Caco-2 (cell line): ENCODE measurements at regions not wholly inside any gene's neighbourhood (a gene's known extent, or its start where the extent isn't known, plus 50 kb on each side); places are given as distances from the start of the nearest gene placed in this dataset.

Source experiments
- BruUV-seq: library from RNA; stranded (reverse); fragments of 400-500 nt; replicated peaks from 2 replicates; lab custom pipeline; 2021; lab: Mats Ljungman, UMichigan
- CTCF ChIA-PET: fragments of 300-600 bp; sonication (Branson Sonifier 250); formaldehyde crosslinking; loops from one replicate; lab custom pipeline; 2022; ENCODE audit warnings: antibody characterized with exemption; lab: Charles Lee
- POLR2A ChIA-PET: fragments of 300-600 bp; sonication (Branson Sonifier 250); formaldehyde crosslinking; loops from one replicate; lab custom pipeline; 2022; ENCODE audit warnings: antibody characterized with exemption; lab: Charles Lee
- DNase-seq, 2 experiments: peaks; one replicate each; pipeline versions ENCODE4 v3.0.0 to v3.0.0-alpha.2; 2020 to 2022
- H3K27me3 ChIP-seq: replicated peaks from 2 replicates; pipeline ENCODE4 v1.6.0; 2011; ENCODE audit warnings: low read length; ENCODE audit not compliant: control insufficient read depth, insufficient read depth
- H3K36me3 ChIP-seq: 2 replicates; pipeline ENCODE4 v1.5.1; 2011; ENCODE audit warnings: low read length; ENCODE audit not compliant: control insufficient read depth, insufficient read depth
- H3K4me1 ChIP-seq: fragments of 250-450 bp; sonication (Bioruptor Pico); 2 replicates; pipeline ENCODE4 v1.5.1; 2020; ENCODE audit warnings: mild to moderate bottlenecking
- H3K4me3 ChIP-seq: 2 replicates; pipeline ENCODE4 v1.5.1; 2011; ENCODE audit warnings: low read depth, mild to moderate bottlenecking, control low read depth, low read length
- H3K9me3 ChIP-seq: fragments of 250-450 bp; sonication (Bioruptor Pico); 2 replicates; pipeline ENCODE4 v1.5.1; 2020; ENCODE audit warnings: mild to moderate bottlenecking, moderate library complexity
- H3K27ac Mint-ChIP-seq: one replicate; pipeline ENCODE4 v1.8.0; 2022; ENCODE audit warnings: mixed read lengths; ENCODE audit not compliant: unreplicated experiment
- H3K27me3 Mint-ChIP-seq: one replicate; pipeline ENCODE4 v1.8.0; 2022; ENCODE audit warnings: mixed read lengths; ENCODE audit not compliant: insufficient read depth, unreplicated experiment
- H3K36me3 Mint-ChIP-seq: one replicate; pipeline ENCODE4 v1.8.0; 2022; ENCODE audit warnings: mild to moderate bottlenecking, mixed read lengths; ENCODE audit not compliant: insufficient read depth, unreplicated experiment
- H3K4me1 Mint-ChIP-seq: one replicate; pipeline ENCODE4 v1.8.0; 2022; ENCODE audit warnings: low read depth, mixed read lengths; ENCODE audit not compliant: unreplicated experiment
- H3K4me3 Mint-ChIP-seq: one replicate; pipeline ENCODE4 v1.8.0; 2022; ENCODE audit warnings: mild to moderate bottlenecking, moderate library complexity, mixed read lengths; ENCODE audit not compliant: unreplicated experiment
- H3K9me3 Mint-ChIP-seq: one replicate; pipeline ENCODE4 v1.8.0; 2022; ENCODE audit warnings: mixed read lengths; ENCODE audit not compliant: unreplicated experiment
- intact Hi-C: fragments of 100-400 bp; cut with micrococcal nuclease; formaldehyde crosslinking; loops from one replicate; pipeline ENCODE4 v1.10.0; 2022; ENCODE audit not compliant: unreplicated experiment
- TF ChIP-seq, protein P1 (sequence below), 2 experiments: fragments of 200-600 bp in 1 of 2; IDR thresholded peaks; 1 replicate in 1 of 2; 2 replicates in 1 of 2; pipeline versions ENCODE4 v1.5.1 to v1.8.0; 2011 to 2022; ENCODE audit warnings: antibody characterized with exemption in 1 of 2, control low read depth in 1 of 2, inconsistent platforms in 1 of 2, low read depth in 1 of 2, low read length in 1 of 2, mild to moderate bottlenecking in 1 of 2, moderate library complexity in 1 of 2; ENCODE audit not compliant: insufficient read depth in 1 of 2, severe bottlenecking in 1 of 2, unreplicated experiment in 1 of 2

DNA sequence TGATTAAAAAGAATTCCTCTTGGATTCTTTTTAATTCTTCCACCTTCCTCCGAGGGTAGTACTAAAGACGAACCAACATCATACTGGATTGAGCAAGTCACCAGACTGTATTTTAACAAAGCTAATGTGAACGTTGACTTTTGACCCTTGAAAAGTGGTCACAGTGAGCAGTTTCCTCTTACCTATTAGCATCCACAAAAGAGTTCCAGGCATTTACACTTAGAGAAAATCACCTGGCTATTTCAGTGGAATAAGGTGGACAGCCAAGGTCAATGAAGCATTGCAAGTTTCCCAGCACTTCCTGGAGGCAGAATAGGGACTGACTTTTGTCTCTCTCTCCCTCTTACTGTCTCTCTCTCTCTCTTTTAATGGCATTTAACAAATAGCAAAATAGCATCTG is 145.1 kb upstream of the DAB2 start:
- H3K4me1 Mint-ChIP-seq = no peaks in the 10 kb centered on the region
- no peaks in the 10 kb centered on the region for H3K9me3 ChIP-seq
- TF ChIP-seq, protein P1, sequence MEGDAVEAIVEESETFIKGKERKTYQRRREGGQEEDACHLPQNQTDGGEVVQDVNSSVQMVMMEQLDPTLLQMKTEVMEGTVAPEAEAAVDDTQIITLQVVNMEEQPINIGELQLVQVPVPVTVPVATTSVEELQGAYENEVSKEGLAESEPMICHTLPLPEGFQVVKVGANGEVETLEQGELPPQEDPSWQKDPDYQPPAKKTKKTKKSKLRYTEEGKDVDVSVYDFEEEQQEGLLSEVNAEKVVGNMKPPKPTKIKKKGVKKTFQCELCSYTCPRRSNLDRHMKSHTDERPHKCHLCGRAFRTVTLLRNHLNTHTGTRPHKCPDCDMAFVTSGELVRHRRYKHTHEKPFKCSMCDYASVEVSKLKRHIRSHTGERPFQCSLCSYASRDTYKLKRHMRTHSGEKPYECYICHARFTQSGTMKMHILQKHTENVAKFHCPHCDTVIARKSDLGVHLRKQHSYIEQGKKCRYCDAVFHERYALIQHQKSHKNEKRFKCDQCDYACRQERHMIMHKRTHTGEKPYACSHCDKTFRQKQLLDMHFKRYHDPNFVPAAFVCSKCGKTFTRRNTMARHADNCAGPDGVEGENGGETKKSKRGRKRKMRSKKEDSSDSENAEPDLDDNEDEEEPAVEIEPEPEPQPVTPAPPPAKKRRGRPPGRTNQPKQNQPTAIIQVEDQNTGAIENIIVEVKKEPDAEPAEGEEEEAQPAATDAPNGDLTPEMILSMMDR (IDR thresholded peaks at IDR 0.05; ENCODE audit: insufficient read depth in 1 of 2, low read depth in 1 of 2, low read length in 1 of 2, severe bottlenecking in 1 of 2, unreplicated experiment in 1 of 2) = no peak
- CTCF ChIA-PET = no interaction called here
- peaks cover 11% of the 10 kb centered on the region; the same call in 1 of the 2 replicates for H3K4me1 ChIP-seq
- DNase-seq = no peak
- H3K36me3 Mint-ChIP-seq = no peaks in the 10 kb centered on the region
- H3K4me3 Mint-ChIP-seq = no peak overlapping the region
- intact Hi-C loops = loop anchor here (1.0 to 5.0 kb wide), 4 partner anchors 194 to 421 kb away; no protein-coding TSS in a partner anchor
- no peaks in the 10 kb centered on the region for H3K9me3 Mint-ChIP-seq
- H3K27me3 ChIP-seq = no peaks in the 10 kb centered on the region
- H3K27ac Mint-ChIP-seq = no peak overlapping the region
- no peak overlapping the region for H3K4me3 ChIP-seq
- no peaks in the 10 kb centered on the region for H3K27me3 Mint-ChIP-seq
- no TSS peak for BruUV-seq
- no peaks in the 10 kb centered on the region for H3K36me3 ChIP-seq
- POLR2A ChIA-PET = no interaction called here

DNA sequence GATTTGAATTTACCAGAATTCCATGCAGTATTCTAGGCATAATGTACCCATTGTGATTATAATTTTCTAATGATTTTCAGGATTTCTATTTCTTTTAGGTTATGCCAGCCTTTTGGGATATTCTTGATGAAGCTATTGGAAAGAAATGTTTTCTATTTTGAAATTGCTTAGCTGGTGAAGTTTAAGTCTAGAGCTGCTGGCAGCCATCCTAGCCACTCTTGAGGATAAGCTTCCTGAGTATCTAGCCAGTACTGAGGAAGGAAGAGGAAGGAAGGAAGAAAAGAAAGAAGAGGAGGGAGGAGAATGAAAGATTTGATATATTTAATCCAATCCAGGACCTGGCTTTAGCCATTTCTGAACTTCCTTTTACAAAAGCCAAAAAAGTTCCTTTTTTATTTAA is 142.1 kb upstream of the DAB2 start:
- Mint-ChIP-seq H3K27ac (no peak overlapping the region), H3K4me1 (no peaks in the 10 kb centered on the region), H3K9me3 (no peaks in the 10 kb centered on the region), H3K4me3 (no peak overlapping the region), H3K36me3 (no peaks in the 10 kb centered on the region), H3K27me3 (no peaks in the 10 kb centered on the region)
- no peaks in the 10 kb centered on the region for H3K36me3 ChIP-seq
- TF ChIP-seq, protein P1 (IDR thresholded peaks at IDR 0.05; ENCODE audit: insufficient read depth in 1 of 2, low read depth in 1 of 2, low read length in 1 of 2, severe bottlenecking in 1 of 2, unreplicated experiment in 1 of 2) = no peak
- DNase-seq = no peak
- BruUV-seq = no TSS peak
- CTCF ChIA-PET = no interaction called here
- POLR2A ChIA-PET = interaction anchor here (0.6 kb wide), 1 partner anchor 142 kb away, joined by 3 read pairs; no protein-coding TSS in a partner anchor
- H3K9me3 ChIP-seq = no peaks in the 10 kb centered on the region
- no peaks in the 10 kb centered on the region for H3K27me3 ChIP-seq
- intact Hi-C loops = no loop called here
- peaks cover 11% of the 10 kb centered on the region; the same call in 1 of the 2 replicates for H3K4me1 ChIP-seq
- H3K4me3 ChIP-seq = no peak overlapping the region

DNA sequence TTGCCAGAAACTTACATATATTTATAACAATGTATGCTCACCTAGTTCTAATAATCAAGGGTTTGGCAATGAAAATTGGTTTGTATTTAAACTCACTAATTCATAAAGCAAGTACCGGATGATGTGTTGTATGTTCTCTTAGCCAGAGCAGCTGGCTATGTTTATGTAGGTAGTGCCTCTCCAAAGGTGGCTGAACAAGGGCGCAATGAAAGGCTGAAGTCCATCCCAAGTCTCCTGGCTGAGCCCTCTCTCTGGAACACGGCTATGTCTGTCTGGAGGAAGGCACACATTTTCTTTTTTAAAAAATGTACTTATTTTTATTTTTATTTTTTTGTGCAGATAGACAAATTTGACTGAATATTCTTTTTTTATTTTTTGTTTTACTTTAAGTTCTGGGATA is 141.2 kb upstream of the DAB2 start:
- no peaks in the 10 kb centered on the region for H3K36me3 ChIP-seq
- TF ChIP-seq, protein P1 (IDR thresholded peaks at IDR 0.05; ENCODE audit: insufficient read depth in 1 of 2, low read depth in 1 of 2, low read length in 1 of 2, severe bottlenecking in 1 of 2, unreplicated experiment in 1 of 2) = no peak
- no TSS peak for BruUV-seq
- no peaks in the 10 kb centered on the region for H3K36me3 Mint-ChIP-seq
- H3K4me1 Mint-ChIP-seq = no peaks in the 10 kb centered on the region
- no peaks in the 10 kb centered on the region for H3K9me3 Mint-ChIP-seq
- no peak for DNase-seq
- peaks cover 11% of the 10 kb centered on the region; the same call in 1 of the 2 replicates for H3K4me1 ChIP-seq
- no peak overlapping the region for H3K4me3 ChIP-seq
- H3K27ac Mint-ChIP-seq = no peak overlapping the region
- H3K4me3 Mint-ChIP-seq = no peak overlapping the region
- no peaks in the 10 kb centered on the region for H3K9me3 ChIP-seq
- H3K27me3 ChIP-seq = no peaks in the 10 kb centered on the region
- ChIA-PET CTCF (no interaction called here), POLR2A (interaction anchor here (0.6 kb wide), 1 partner anchor 141 kb away, joined by 3 read pairs; no protein-coding TSS in a partner anchor)
- H3K27me3 Mint-ChIP-seq = no peaks in the 10 kb centered on the region
- intact Hi-C loops = no loop called here
